Raji (cell line): ENCODE measurements at regions not wholly inside any gene's neighbourhood (a gene's known extent, or its start where the extent isn't known, plus 50 kb on each side); places are given as distances from the start of the nearest gene placed in this dataset.

Experiments used
- POLR2A ChIP-seq: IDR thresholded peaks from 2 replicates; pipeline ENCODE4 v1.6.1; 2011; ENCODE audit warnings: low read depth, low read length, control low read depth; ENCODE audit not compliant: insufficient read depth

DNA sequence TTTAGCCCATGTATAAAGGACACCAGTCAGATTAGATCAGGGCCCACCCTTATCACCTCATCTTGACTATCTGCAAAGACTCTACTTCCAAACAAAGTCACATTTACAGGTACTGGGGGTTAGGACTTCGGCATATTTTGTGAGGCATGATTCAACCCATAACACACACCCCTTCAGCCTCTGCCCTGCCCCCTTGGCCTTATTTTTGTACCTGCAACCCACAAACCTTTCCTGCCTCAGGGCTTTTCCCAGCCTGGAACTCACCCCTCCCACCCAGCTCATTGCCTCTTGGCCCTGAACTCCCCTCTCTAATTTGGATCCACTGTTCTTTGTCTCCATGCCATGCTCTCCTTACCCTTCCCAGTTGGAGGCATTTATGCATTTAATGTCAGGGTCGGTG is 1116.9 kb downstream of the TBC1D22A start:
- TF ChIP-seq POLR2A: no peak

DNA sequence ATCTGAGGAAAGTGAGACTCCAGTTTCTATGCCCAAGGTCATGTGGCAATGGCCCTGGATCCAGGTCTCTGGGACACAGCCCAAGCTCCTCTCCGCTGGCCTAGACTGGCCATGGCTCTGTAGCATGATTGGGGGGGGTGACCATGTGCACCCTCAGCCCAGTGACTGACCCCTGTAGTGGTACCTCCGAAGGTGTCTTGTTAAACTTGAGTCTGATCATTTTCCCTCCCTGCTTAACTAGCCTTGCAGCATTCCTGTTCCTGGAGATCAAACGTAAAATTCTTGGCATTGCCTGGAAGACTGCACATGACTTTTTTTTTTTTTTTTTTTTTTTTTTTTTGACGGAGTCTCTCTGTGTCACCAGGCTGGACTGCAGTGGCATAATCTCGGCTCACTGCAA is 1116.0 kb downstream of the TBC1D22A start:
- TF ChIP-seq POLR2A: no peak

DNA sequence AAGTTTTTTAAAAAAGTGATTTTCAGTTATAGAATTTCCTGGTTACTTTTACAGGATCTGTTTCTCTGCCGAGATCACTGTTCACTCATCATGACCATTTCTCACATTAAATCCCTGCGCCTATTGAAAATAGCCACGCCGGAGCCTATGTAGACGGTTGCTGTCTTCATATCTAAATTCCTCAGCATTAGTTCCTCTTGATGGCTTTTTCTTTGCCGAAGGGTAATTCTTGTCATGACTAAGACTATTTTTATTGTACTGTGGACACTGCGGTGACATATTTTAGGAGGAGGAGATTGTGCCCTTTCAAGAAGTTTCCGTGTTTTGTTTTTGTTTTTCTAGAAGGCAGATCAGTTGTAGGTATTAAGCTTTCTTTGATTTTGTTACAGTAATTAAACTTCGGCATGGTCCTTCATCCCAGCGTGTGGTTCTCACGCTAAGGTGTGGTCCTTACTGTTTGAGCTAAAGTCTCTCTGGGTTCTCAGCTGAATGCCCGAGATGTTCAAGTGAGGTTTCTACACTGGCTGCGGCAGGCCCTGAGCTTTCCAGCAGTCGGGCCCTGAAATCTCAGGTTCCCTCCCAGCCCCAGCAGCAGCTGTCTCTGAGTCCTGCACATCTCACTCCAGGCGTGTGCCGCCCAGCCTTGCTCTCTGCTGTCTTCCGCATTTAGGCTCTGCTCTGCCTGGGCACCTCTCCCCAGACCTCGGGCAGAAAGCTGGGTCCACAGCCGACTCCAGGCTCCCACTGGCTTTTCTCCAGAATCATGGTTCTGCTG is 1110.5 kb downstream of the TBC1D22A start:
- no peak for TF ChIP-seq POLR2A

DNA sequence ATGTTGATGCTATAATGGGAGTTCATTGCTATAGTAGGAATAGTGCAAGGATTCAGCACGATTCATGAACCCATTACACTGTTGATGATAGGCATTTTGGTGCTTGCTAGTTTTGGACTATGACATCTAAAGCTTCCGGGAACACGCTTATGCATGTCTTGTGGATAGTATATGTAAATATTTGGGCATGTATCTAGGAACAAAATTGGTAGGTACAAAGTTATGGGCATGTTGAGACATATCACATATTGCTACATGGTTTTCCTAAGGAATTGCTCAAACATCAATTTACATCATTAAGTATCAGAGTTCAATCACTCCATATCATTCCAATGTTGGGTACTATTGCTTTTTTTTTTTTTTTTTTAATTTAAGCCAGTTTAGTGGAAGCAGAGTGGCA is 1103.2 kb downstream of the TBC1D22A start:
- no peak for TF ChIP-seq POLR2A

DNA sequence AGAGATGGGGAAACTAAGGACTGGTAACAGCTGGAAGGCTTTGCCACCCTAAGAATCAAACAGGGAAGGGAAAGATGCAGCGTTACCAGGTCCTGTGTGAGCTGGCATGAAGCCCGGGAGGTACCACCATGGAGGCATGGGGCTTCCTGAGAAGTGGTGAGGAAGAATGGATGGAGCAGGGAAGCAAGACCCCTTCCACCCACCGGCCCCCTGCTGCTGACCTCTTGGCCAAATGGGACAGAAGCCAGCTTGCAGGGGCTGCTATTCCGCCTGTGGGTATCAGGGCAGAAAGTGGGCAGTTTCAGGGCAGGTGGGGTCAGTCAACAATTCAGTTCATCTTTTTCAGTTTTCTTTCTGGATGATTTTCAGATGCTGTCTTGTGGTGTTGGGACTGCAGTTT is 1099.9 kb downstream of the TBC1D22A start:
- no peak for TF ChIP-seq POLR2A

DNA sequence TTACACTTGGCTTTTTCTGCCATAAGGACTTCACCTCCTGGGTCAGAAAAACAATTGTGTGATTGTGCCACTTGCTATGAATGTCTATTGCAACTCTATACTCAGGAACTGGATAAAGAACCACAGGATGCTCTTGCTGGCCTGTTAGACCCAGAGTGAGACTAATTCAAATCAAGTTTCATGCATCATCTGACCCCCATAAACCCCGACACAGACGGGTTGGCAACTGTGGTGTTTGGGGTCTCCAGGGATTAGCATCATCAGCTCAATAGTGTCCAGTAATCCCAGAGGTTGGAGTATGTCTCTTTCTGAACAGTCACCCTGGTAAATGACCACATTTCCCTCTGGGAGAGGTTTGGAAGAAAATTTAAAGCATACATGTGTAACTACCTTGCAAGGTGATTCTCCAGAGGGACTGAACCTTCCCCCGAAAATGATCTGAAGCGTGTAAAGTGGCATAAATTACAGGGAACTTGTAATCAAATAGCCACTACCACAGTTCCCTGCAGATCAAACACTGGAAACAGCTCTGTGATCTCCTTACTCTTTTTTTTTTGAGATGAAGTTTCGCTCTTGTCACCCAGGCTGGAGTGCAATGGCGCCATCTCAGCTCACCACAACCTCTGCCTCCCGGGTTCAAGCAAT is 1097.6 kb downstream of the TBC1D22A start:
- TF ChIP-seq POLR2A: no peak

DNA sequence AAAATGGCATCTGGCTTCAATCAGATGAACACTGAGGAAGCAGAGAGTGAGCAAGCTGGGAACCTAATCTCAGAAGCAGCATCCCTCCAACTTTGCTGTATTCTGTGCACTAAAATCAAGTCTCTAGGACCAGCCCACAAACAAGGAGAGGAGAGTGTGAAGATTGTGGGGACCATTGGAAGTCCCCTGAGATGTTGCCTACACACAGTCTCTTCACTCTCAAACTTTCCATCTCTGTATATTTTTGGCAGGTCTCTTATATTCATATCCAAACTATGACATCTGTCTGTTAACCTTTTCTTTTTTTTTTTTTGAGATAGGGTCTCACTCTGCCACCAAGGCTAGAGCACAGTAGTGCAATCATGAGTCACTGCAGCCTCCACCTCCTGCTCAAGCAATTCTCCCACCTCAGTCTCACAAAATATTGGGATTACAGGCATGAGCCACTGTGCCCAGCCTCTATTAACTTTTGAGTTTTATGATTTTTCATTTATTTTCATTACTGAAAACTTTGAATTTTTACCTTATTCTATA is 1096.4 kb downstream of the TBC1D22A start:
- no peak for TF ChIP-seq POLR2A

DNA sequence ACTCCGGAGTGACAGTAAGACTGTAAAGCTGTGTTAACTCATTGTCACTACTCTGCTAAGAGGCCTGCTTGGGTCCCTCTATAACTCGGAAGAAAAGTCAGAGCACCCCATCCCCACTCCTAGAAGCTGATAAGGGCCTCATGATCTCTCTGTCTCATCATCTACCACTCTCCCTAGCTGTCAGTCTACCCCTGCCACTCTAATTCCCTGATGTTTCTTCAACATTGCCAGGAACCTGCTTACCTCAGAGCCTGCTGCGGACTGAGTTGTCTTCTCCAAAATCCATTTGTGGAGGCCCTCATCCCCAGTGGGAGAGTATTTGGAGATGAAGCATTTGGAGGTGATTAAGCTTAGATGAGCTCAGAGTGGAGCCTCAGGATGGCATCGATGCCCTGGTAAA is 1092.2 kb downstream of the TBC1D22A start:
- no peak for TF ChIP-seq POLR2A

DNA sequence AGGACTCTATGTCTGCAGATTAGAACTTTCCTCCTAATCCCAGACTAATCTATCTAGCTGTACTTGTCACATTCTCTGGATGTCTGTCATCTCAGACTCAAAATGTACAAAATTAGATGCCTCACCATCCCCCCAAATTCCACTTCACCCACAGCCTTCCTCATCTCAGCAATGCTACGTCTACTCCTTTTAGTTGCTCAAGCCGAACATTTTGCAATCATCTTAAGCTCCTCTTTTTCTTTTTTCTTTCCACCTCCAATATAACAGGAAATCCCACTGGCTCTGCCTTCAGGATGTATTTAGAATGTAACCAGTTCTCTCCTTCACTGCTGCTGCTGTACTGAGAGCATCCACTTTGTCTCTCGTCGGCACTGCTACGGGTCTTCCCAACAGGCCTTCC is 1091.8 kb downstream of the TBC1D22A start:
- TF ChIP-seq POLR2A: no peak

DNA sequence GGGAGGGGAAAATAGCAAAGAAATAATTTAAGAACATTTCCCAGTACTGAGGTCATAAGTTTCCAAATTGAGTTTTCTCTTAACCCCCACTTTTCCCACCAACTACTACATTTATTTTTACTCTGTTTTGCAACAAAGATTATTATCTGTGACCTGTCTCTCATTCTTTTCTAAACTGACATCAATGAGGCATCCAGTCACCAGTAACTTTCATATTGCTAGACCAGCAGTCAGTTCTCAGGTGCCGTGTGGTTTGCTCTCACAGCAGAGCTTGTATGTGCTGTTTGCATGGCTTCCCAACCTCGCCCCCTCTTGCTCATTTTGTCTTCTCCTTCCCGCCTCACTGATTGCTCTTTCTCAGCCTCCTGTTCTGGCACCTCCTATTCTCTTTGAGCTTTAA is 1091.3 kb downstream of the TBC1D22A start:
- no peak for TF ChIP-seq POLR2A

DNA sequence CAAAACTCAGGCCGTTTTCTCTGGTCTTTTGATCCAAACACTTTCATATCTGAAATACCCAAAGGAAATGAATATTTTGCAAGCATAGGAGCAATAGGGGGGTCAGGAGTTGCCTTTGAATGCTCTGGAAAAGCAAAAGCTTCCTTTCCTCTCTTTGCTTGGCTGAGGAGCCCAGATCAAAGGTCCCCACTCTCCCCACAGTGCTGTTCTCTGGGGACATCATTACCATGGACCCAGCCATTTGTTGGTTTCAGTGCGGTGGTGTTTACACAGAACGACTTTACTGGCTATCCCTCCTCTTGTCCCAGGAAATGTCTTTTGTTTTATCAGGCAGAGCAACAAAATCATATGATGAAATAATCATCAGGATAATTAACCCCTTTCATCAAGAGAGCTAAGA is 1089.1 kb downstream of the TBC1D22A start:
- no peak for TF ChIP-seq POLR2A

DNA sequence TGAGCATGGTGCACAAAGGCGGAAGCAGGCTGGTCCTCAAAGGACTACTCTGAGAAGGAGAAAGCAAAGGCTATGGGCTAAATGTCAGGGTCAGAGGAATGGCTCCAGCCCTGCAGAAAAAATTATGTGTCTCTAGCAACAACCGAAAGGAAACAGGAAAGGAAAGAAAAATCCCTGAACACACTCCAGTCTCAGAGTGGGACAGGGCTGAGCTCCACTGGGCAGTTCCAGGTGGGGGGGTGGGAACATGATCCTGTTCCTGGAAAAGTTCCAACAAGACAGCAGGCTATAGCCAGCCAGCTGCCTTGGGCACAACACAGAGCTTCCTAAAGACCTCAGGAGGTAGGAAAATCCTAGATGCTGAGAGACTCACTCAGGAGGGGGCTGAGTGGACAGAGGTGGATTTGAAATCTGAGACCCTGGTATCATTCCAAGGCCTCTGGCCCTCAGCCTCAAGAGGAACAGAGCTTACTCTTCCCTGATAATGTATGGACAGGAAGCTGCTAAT is 1088.2 kb downstream of the TBC1D22A start:
- TF ChIP-seq POLR2A: no peak

DNA sequence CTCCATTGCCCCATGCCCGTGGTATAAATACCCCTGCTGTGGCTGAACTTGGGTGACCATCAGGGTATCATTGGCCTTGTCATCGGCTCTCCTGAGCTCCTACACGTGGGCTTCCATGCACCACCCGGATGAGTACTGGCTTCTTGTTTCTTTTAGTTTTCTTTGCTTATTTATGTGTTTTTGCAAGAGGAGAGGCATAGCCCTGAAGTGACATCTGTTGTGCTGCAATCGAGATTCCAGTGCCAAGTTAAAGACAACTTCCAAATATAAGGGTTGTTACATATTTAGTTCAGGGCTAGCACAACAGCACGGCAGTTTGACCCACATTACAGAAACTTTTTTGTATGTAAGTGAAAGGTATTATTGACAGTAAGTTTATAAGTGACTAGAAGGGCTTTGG is 1087.1 kb downstream of the TBC1D22A start:
- TF ChIP-seq POLR2A: no peak

DNA sequence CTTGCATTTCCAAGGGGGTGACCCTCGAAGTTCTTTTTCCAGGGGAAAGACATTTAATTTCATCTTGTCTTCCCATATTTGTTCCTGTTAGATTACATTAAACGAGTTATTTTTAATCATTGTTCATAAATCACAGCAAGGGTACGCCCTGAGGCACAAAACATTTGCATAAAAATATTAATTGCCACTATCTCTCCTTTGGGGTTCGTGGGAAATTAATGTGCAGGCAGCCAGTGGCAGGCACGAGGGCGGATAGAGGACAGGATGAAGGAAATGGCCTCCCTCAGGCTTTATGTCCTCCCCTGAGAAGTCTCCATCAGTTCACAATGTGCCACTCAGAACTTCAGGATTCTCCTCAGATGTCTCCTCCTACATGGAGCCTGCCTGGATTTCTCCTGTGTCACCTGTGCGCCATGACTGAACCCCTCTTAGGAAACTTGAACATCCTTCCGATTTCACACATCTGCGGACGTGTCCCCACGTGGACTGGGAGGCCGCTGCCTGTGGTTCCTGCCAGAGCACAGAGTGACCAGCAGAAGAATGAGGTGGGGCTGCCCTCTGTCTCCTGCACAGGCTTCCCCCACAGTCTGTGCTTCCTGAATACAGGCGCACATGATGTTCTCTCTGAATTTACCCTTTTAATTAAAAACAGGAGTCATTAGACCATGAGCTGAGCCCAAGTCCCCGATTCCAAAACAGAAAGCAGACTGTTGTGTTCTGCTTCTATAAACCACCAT is 1085.9 kb downstream of the TBC1D22A start:
- no peak for TF ChIP-seq POLR2A

DNA sequence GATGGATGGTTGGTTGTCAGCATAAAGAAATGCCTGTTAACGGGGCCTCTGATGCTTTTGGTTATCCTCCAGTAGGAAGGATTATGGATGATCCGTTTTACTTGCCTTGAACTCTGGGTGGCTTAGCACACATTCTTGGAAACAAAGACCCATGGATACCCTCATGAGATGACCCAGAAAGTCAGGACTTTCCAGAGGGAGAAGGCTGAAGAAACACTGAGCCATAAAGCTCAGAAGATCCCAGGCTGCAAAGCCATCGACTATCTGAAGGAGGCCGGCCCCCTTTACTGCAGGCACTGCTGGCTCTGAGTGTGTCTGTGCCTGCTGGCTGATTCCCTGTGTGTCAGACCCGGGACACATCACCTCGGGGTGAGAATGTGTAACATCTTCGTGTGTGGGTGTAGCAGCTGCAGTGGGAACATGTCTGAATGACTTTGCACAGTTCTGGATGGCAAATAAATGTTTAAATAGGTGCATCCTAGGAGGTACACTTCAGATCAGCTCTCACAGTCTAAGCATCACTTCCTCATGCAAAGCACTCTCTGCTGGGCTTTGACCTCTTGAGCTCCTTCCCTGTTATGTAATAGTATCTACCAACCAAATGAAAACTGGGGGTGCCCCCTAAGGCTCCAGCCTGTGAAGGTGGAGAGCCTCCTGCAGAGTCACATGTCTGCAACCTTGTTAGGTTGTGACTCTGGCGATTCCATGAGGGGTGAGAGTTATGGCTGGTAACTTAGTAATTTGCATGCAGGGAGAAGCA is 1084.9 kb downstream of the TBC1D22A start:
- no peak for TF ChIP-seq POLR2A

DNA sequence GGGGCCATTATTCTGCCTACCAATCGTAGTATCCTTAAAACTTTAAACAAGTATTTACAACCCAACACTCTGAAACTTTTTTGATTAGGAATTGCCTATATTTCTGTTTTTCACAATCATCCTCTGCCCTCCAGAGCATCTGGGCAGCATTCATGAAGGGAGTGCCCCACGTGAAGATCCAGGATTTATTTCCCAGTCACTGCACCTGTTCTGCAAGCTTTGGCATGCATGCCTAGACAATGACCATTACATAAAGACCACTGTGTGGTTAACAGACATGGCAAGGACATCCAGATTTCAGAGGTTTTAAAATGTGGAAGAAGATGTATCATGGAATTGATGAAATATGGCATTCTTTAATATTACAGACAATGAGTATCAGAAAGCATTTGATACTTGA is 1083.8 kb downstream of the TBC1D22A start:
- no peak for TF ChIP-seq POLR2A

DNA sequence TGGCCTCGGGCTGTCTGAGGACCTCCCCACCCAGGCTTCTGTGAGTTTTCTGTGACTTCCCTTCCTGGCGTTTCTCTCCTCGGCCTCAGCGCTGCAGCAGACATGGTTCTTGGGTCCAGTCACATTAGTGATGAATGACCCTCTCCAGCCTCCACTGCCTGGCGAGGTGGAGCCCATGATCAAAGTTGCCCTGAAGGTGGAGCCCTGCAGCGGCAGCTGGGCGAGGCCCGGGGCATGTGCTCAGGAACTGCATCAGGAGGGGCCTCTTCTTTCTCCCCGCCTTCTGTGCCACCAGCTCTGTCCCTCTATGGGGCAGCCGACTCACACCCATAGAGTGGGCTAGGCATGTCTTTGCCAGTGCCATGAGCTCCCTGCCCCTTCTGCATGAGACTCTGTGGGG is 1079.7 kb downstream of the TBC1D22A start:
- no peak for TF ChIP-seq POLR2A
